Subcutaneous abdominal adipose tissue (tissue), 5 donors: ENCODE measurements at regions not wholly inside any gene's neighbourhood (a gene's known extent, or its start where the extent isn't known, plus 50 kb on each side); places are given as distances from the start of the nearest gene placed in this dataset.

ENCODE experiments used
- H3K27ac ChIP-seq: one replicate; pipeline ENCODE4 v1.7.0; 2013; ENCODE audit warnings: low read depth, mild to moderate bottlenecking, inconsistent platforms, low read length, moderate library complexity
- H3K27me3 ChIP-seq, 5 donors: one replicate each; pipeline ENCODE4 v1.7.0; 2013; ENCODE audit warnings: low read length in 5 of 5, inconsistent platforms in 1 of 5; ENCODE audit not compliant: control insufficient read depth in 5 of 5, insufficient read depth in 4 of 5
- H3K36me3 ChIP-seq, 5 donors: one replicate each; pipeline ENCODE4 v1.7.0; 2013; ENCODE audit warnings: low read length in 5 of 5; ENCODE audit not compliant: control insufficient read depth in 5 of 5, insufficient read depth in 5 of 5
- H3K4me1 ChIP-seq, 5 donors: one replicate each; pipeline ENCODE4 v1.7.0; 2013; ENCODE audit warnings: low read length in 5 of 5, mild to moderate bottlenecking in 3 of 5, moderate library complexity in 1 of 5; ENCODE audit not compliant: control insufficient read depth in 5 of 5, insufficient read depth in 5 of 5
- H3K4me3 ChIP-seq, 5 donors: one replicate each; pipeline ENCODE4 v1.7.0; 2013; ENCODE audit warnings: low read length in 5 of 5, low read depth in 1 of 5
- H3K9ac ChIP-seq, 5 donors: one replicate each; pipeline ENCODE4 v1.7.0; 2013; ENCODE audit warnings: low read length in 5 of 5, mild to moderate bottlenecking in 4 of 5, moderate library complexity in 3 of 5
- H3K9me3 ChIP-seq, 5 donors: one replicate each; pipeline ENCODE4 v1.7.0; 2013; ENCODE audit warnings: low read length in 5 of 5; ENCODE audit not compliant: control insufficient read depth in 5 of 5
- donor health status: healthy.
- donor health status: healthy.
- donor health status: healthy.
- donor health status: healthy.
- donor health status: healthy.

DNA sequence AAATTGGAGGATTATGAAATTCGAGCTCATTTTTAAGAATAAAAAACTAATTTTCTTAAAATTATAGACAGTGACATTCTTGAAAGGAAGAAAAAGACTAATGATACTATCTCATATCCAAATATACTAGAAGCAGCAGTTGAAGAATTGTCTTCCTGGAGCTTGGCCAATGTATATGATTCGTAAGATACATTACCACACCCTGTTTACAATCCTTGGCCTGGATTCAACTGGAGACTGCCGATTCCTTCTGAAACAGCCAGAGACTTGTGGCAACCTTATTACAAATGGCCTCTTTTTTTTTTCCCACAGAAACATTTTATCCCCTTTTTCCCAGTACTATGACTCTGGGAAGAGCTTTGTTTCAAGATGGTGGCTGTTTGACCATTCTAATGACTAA lies 571.2 kb upstream of the FAT1 start:
- Histone ChIP-seq H3K4me3 (no peak overlapping the region), H3K9ac (no peak overlapping the region), H3K4me1 (no peaks in the 10 kb centered on the region), H3K9me3 (peaks cover 0 to 14% (median 5%) of the 10 kb centered on the region in 5 donors), H3K27ac (no peak overlapping the region), H3K27me3 (no peaks in the 10 kb centered on the region), H3K36me3 (no peaks in the 10 kb centered on the region)

DNA sequence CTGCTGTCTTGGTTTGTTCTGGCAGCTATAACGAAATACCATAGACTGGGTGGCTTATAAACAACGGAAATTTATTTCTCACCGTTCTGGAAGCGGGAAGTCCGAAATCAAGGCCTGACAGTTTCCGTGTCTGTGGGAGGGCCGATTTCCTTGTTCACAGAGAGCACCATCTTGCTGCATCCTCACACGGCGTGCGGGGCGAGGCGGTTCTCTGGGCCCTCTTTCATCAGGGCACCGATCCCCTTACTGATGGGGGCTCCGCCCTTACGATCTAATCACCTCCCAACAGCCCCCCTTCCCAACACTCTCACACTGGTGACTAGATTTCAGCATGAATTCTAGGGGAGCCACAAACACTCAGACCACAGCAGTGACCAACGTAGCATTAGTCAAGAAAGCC lies 578.3 kb upstream of the FAT1 start:
- Histone ChIP-seq H3K27ac (no peak overlapping the region), H3K27me3 (no peaks in the 10 kb centered on the region), H3K9ac (no peak overlapping the region)

DNA sequence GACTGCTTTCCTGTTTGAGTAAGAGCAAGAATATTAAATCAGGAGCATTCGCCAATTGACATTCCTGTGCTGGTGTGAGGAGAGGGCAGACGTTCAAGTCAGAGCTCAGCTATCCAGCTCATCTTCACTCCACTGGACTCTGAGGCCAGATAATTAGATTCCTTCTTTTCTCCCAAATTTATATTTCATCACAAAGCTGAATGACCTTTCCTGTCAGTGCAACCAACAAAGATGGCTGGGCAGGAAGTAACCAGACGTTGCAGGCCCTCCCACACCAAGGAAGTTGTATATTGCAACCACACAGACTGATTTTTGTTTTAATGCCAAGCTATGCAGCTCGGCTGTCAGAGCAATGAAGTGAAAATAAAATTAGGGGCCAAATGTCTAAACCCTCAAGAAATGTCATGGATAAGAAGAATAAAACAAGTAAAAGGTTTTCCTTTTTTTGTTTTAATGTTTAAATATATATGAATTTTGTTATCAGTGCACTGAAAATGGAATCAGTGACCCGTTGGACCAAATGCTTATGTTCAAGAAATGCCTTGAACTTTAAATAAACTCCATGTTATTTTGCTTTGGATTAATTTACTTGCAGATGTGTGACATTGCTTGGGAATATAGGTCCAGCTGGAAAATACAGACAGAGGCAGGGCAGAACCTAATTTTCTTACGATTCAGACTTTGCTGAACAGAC lies 578.9 kb upstream of the FAT1 start:
- H3K27ac ChIP-seq, result no peak overlapping the region
- H3K9me3 ChIP-seq, result peaks cover 0 to 5% (median 0%) of the 10 kb centered on the region in 5 donors
- peaks cover 0 to 9% (median 3%) of the 10 kb centered on the region in 5 donors for H3K4me1 ChIP-seq
- no peak overlapping the region for H3K9ac ChIP-seq
- no peak overlapping the region for H3K4me3 ChIP-seq
- no peaks in the 10 kb centered on the region for H3K36me3 ChIP-seq
- H3K27me3 ChIP-seq, result no peaks in the 10 kb centered on the region

More for the DNA sequence above, 578.3 kb upstream of the FAT1 start:
- peaks cover 0 to 9% (median 3%) of the 10 kb centered on the region in 5 donors for H3K4me1 ChIP-seq
- no peaks in the 10 kb centered on the region for H3K36me3 ChIP-seq
- H3K9me3 ChIP-seq, result peaks cover 0 to 5% (median 0%) of the 10 kb centered on the region in 5 donors
- no peak overlapping the region for H3K4me3 ChIP-seq

DNA sequence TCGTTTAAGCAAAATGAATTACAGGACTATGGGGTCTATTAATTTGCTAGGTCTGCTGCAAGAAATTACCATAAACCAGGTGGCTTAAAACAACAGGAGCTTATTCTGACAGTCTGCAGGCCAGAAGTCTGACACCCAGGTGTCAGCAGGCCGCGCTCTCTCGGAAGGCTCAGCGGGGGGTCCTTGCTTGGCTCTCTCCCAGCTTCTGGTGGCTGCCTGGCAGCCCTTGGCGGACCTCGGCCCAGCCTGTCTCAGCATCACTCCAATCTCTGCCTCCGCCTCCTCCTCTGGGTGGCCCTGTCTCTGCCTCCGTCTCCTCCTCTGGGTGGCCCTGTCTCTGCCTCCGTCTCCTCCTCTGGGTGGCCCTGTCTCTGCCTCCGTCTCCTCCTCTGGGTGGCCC lies 580.5 kb upstream of the FAT1 start:
- no peak overlapping the region for H3K9ac ChIP-seq
- H3K4me3 ChIP-seq, result no peak overlapping the region
- H3K4me1 ChIP-seq, result peaks cover 0 to 9% (median 3%) of the 10 kb centered on the region in 5 donors
- no peaks in the 10 kb centered on the region for H3K36me3 ChIP-seq
- no peak overlapping the region for H3K27ac ChIP-seq
- no peaks in the 10 kb centered on the region for H3K9me3 ChIP-seq
- H3K27me3 ChIP-seq, result no peaks in the 10 kb centered on the region

DNA sequence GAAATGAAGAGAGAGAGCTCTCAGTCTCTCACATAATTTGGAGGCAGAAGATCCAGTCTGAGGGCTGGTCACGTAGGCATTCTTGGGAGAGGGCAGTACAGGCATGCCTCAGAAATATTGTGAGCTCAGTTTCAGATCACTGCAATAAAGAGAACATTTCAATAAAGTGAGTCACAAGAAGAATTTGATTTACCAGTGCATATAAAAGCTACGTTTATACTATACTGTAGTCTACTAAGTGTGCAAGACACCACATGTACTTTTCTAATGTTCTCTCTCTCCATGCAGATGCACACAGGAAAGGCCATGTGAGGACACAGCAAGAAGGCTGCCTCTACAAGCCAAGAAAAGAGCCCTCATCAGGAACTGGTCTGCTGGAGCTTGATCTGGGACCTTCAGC lies 583.5 kb upstream of the FAT1 start:
- no peaks in the 10 kb centered on the region for H3K9me3 ChIP-seq
- H3K27me3 ChIP-seq, result no peaks in the 10 kb centered on the region
- peaks cover 0 to 8% (median 2%) of the 10 kb centered on the region in 5 donors for H3K4me1 ChIP-seq

DNA sequence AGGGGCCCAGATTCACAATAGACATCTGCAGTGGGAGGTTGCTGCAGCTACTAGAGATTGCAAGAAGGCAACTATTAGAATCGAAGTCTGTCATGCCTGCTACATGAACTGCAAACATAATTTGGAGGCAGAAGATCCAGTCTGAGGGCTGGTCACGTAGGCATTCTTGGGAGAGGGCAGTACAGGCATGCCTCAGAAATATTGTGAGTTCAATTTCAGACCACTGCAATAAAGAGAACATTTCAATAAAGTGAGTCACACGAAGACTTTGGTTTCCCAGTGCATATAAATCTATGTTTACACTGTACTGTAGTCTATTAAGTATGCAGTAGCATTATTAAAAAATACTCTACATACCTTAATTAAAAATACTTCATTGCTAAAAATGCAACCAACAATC lies 585.8 kb upstream of the FAT1 start:
- Histone ChIP-seq H3K27me3 (no peaks in the 10 kb centered on the region), H3K9ac (no peak overlapping the region), H3K4me1 (no peaks in the 10 kb centered on the region), H3K27ac (no peak overlapping the region), H3K4me3 (no peak overlapping the region), H3K36me3 (no peaks in the 10 kb centered on the region), H3K9me3 (no peaks in the 10 kb centered on the region)

More for the DNA sequence above, 583.5 kb upstream of the FAT1 start:
- H3K27ac ChIP-seq, result no peak overlapping the region
- no peaks in the 10 kb centered on the region for H3K36me3 ChIP-seq
- no peak overlapping the region for H3K4me3 ChIP-seq
- no peak overlapping the region for H3K9ac ChIP-seq

DNA sequence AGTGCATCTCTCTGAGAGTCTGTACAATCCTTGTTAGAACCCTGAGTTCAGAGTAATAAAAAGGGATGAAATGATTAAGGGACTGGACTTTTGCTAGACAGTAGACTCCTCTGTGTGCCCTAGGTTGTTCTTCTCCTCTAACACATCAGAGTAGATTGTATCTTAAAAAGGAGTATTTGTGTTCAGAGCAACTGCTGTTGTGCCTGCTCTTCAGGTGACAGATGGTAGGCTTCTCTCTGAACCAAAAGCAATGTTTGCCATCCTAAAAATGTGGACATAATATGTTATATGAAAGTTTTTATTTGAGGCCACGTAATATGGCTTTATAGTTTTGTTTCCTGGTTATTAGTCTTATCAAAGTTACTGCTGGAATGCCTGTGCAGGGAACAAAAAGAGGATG lies 588.6 kb upstream of the FAT1 start:
- Histone ChIP-seq H3K9me3 (no peaks in the 10 kb centered on the region), H3K9ac (no peak overlapping the region), H3K4me3 (no peak overlapping the region), H3K4me1 (no peaks in the 10 kb centered on the region), H3K27me3 (no peaks in the 10 kb centered on the region), H3K27ac (no peak overlapping the region), H3K36me3 (no peaks in the 10 kb centered on the region)

DNA sequence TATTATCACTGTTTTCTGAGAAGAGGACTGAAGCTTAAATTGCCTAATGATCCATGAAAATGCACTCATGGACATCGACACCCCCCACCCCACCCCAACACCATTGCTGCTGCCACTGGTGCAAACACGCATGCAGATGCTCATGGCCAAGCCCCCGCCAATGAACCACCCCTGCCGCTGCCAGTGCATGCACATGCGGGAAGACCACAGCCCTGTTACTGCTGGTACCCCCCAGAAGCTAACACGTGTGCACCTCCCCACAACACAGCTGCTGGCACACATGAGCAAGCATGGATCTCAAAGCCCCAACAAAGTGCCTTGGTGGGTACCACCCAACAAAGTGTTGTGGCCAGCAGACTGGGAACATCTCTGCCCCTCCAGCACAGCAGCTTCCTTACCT lies 594.1 kb upstream of the FAT1 start:
- H3K9ac ChIP-seq, result no peak overlapping the region
- H3K4me3 ChIP-seq, result no peak overlapping the region
- no peaks in the 10 kb centered on the region for H3K4me1 ChIP-seq
- H3K27ac ChIP-seq, result no peak overlapping the region
- no peaks in the 10 kb centered on the region for H3K27me3 ChIP-seq
- no peaks in the 10 kb centered on the region for H3K9me3 ChIP-seq
- H3K36me3 ChIP-seq, result no peaks in the 10 kb centered on the region

DNA sequence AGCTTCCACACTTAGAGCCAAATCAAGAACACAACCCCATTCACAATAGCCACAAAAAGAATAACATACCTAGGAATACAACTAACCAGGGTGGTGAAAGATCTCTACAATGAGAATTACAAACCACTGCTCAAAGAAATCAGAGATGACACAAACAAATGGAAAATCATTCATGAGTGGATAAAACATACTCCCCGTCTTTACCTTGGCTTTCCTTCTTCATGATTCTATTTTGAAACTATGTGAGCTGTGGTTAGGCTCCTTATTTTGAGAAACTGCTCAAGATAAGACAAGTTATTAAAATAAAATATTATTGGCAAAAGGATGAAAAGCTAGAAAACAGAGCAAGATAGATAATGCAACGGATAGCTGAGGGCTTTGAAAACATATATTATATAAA lies 598.1 kb upstream of the FAT1 start:
- H3K27ac ChIP-seq, result no peak overlapping the region
- no peaks in the 10 kb centered on the region for H3K36me3 ChIP-seq
- no peak overlapping the region for H3K9ac ChIP-seq
- H3K4me3 ChIP-seq, result no peak overlapping the region
- no peaks in the 10 kb centered on the region for H3K27me3 ChIP-seq
- H3K9me3 ChIP-seq, result no peaks in the 10 kb centered on the region
- no peaks in the 10 kb centered on the region for H3K4me1 ChIP-seq

DNA sequence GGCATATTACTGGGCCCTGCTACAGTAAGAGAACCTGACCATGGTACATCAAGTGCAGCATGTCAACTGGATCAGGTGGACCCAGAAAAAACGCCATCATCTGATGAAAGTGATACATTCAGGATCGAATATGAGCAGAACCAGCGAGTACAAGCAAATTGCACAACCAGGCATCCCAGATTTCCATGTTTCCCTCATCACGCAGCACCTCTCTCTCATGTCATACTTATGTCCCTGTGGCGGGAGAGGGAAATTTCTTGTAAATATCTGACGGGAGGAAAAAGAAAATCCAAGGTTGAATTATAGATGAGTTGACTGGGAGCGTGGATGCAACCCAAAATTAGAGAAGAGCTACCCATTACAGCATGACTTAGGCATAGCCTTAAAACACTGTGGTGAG lies 608.5 kb upstream of the FAT1 start:
- no peaks in the 10 kb centered on the region for H3K27me3 ChIP-seq

More for the DNA sequence above, 608.5 kb upstream of the FAT1 start:
- no peak overlapping the region for H3K27ac ChIP-seq
- H3K4me1 ChIP-seq, result peaks cover 0 to 7% (median 0%) of the 10 kb centered on the region in 5 donors
- H3K36me3 ChIP-seq, result no peaks in the 10 kb centered on the region
- H3K4me3 ChIP-seq, result no peak overlapping the region
- no peaks in the 10 kb centered on the region for H3K9me3 ChIP-seq
- H3K9ac ChIP-seq, result no peak overlapping the region
